Immature natural killer cell (primary cell): ENCODE measurements at regions not wholly inside any gene's neighbourhood (a gene's known extent, or its start where the extent isn't known, plus 50 kb on each side); places are given as distances from the start of the nearest gene placed in this dataset.

Source experiments
- DNase-seq, 3 donors: peaks; one replicate each; pipeline ENCODE4 v3.0.0; 2022; ENCODE audit warnings: mixed read lengths in 1 of 3
- H3K27ac Mint-ChIP-seq, 6 donors: one replicate each; pipeline ENCODE4 v1.8.0; 2020; ENCODE audit warnings: mixed read lengths in 6 of 6, mild to moderate bottlenecking in 5 of 6, inconsistent platforms in 4 of 6, moderate library complexity in 3 of 6
- H3K27me3 Mint-ChIP-seq, 3 donors: one replicate each; pipeline ENCODE4 v1.8.0; 2020 to 2021; ENCODE audit warnings: low read depth in 3 of 3, mild to moderate bottlenecking in 3 of 3, mixed read lengths in 3 of 3, moderate library complexity in 3 of 3, inconsistent platforms in 1 of 3
- H3K36me3 Mint-ChIP-seq, 3 donors: one replicate each; pipeline ENCODE4 v1.8.0; 2020; ENCODE audit warnings: mixed read lengths in 3 of 3, inconsistent platforms in 2 of 3, mild to moderate bottlenecking in 2 of 3
- H3K4me1 Mint-ChIP-seq, 2 donors: one replicate each; pipeline ENCODE4 v1.8.0; 2020; ENCODE audit warnings: inconsistent platforms in 2 of 2, mild to moderate bottlenecking in 2 of 2, mixed read lengths in 2 of 2, moderate library complexity in 1 of 2
- H3K4me3 Mint-ChIP-seq, 5 donors: one replicate each; pipeline ENCODE4 v1.8.0; 2020; ENCODE audit warnings: mild to moderate bottlenecking in 5 of 5, mixed read lengths in 5 of 5, inconsistent platforms in 3 of 5, moderate library complexity in 3 of 5
- H3K9me3 Mint-ChIP-seq, 6 donors: one replicate each; pipeline ENCODE4 v1.8.0; 2020; ENCODE audit warnings: mild to moderate bottlenecking in 6 of 6, mixed read lengths in 6 of 6, inconsistent platforms in 4 of 6, moderate library complexity in 3 of 6

DNA sequence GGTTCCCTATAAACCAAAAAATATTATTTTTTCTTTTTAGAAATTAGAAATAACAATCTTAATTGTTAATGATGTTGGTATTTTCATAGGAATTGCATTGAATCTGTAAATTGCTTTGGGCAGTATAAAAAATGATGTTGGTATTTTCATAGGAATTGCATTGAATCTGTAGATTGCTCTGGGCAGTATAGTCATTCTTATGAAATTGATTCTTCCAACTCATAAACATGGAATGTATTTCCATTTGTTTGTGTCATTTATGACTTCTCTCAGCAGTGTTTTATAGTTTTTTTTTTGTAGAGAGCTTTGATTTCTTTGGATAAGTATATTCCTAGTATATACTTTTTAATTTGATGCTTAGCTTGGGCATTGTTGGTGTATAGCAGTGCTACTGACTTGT lies 82.0 kb upstream of the NT5C1B start:
- Mint-ChIP-seq H3K27ac (no peak overlapping the region), H3K9me3 (peaks cover 19 to 43% (median 33%) of the 10 kb centered on the region in 6 donors), H3K4me3 (no peak overlapping the region), H3K27me3 (no peaks in the 10 kb centered on the region), H3K4me1 (no peaks in the 10 kb centered on the region), H3K36me3 (peaks cover 4 to 27% (median 4%) of the 10 kb centered on the region in 3 donors)
- DNase-seq, result no peak

DNA sequence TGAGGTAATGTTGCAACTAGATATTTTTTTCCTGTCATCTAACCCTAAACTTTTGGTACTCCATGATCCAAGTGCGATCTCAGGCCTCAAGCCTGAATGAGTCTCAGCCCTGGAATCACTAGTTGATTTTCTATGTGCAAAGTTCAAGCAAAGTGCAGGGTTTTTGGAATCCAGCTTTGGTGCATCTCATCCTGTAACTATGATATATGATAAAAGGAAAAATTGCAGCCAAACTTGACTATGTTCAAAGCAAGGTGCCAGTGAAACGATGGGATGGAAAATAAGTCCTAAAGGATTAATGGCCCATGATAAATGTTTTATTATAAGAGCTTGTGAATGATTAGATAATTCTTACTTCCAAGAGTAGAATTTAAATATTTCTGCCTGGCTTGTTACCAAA lies 78.9 kb upstream of the NT5C1B start:
- no peak for DNase-seq
- peaks cover 7% of the 10 kb centered on the region in 2 donors for H3K4me1 Mint-ChIP-seq
- H3K27ac Mint-ChIP-seq, result no peak overlapping the region
- peaks cover 5 to 19% (median 16%) of the 10 kb centered on the region in 6 donors for H3K9me3 Mint-ChIP-seq
- H3K4me3 Mint-ChIP-seq, result no peak overlapping the region
- peaks cover 4 to 17% (median 4%) of the 10 kb centered on the region in 3 donors for H3K36me3 Mint-ChIP-seq
- H3K27me3 Mint-ChIP-seq, result no peaks in the 10 kb centered on the region

DNA sequence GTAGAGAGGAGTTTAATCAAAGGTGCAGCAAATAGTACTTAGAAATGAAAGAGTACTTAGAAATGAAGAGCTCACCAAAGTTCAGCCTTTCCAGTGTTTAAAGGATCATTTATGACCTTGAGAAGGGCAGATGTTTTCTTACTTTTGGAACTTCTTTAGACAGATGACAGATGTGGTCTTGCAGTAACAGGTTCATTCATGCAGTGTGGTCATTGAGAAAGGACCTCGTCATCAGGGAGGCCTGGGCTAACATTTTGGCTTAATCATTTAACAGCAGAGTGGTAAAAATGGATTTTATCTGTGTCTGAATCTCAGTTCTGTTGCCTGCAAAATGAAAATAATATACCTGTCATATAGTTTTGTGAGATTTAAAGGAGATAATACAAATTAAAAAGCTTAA lies 75.1 kb upstream of the NT5C1B start:
- Mint-ChIP-seq H3K4me1 (peaks cover 7% of the 10 kb centered on the region in 2 donors), H3K27me3 (no peaks in the 10 kb centered on the region), H3K36me3 (peaks cover 0 to 8% (median 4%) of the 10 kb centered on the region in 3 donors), H3K9me3 (peaks cover 0 to 4% (median under 1%) of the 10 kb centered on the region in 6 donors), H3K4me3 (no peak overlapping the region), H3K27ac (no peak overlapping the region)
- DNase-seq, result no peak

DNA sequence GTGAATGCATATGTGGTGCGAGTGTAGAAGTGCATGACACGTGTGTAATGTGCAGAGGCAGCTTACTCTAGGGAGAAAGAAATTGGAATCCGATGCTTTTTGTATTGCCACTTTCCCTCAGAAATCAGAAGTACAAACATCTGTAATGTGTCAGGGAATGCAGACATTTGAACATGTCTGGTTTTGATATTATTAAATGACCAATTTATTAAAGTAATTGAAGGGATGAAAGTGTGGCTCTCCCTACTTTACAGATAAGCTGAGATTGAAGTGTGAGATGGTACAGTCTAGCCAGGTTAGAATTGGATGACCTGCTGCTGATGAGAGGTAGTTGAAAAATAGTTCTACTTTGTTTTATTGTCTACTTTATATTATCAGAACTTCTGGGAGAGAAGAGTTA lies 74.5 kb upstream of the NT5C1B start:
- H3K4me1 Mint-ChIP-seq, result peaks cover 7% of the 10 kb centered on the region in 2 donors
- H3K9me3 Mint-ChIP-seq, result peaks cover 0 to 4% (median 0%) of the 10 kb centered on the region in 6 donors
- H3K27me3 Mint-ChIP-seq, result no peaks in the 10 kb centered on the region
- H3K36me3 Mint-ChIP-seq, result peaks cover 0 to 8% (median 4%) of the 10 kb centered on the region in 3 donors
- H3K4me3 Mint-ChIP-seq, result no peak overlapping the region
- no peak for DNase-seq
- H3K27ac Mint-ChIP-seq, result peak overlapping the region in 1 of 6 donors; percentile 8

DNA sequence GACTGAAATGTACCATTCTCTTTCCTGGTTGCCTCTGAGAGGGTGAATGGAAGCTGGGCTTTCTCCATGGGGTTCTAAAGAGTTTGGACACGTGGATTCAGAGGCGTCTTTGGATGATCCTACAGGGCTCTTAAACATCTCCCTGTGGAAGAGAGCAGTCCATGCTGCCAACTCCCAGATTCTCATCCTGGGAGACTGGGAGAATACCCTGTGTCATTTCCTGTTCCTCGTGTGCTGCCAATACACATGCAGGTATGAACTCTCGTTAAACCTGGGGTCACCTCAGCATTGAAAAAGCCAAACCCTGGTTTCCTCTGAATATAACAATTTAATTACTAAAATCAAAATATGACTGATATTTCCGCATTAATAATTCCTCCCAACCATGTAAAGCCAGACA lies 73.3 kb upstream of the NT5C1B start:
- Mint-ChIP-seq H3K36me3 (peaks cover 0 to 4% (median 0%) of the 10 kb centered on the region in 3 donors), H3K9me3 (peaks cover 0 to 4% (median 0%) of the 10 kb centered on the region in 6 donors), H3K4me3 (no peak overlapping the region), H3K27me3 (peaks cover 0 to 2% (median 1%) of the 10 kb centered on the region in 3 donors), H3K27ac (no peak overlapping the region), H3K4me1 (peaks cover 7% of the 10 kb centered on the region in 2 donors)
- no peak for DNase-seq

DNA sequence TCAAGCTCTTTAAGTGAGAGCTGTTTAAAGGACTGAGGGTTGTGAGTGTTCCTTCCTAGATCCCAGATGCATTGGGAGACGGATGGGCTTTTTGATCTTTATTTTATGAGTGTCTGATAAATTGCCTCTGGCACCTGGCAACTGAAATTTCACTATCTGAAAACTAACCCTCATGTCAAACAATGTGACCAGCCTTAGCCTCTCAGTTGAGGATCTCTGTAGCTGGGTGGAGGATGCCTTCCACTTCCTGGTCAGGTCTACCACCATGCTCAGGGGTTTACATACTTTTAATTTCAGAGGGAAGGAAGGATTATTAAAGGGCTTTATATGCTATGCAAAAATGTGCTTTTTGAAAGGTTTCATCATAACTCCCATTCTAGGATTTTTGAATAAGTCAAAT lies 70.5 kb upstream of the NT5C1B start:
- Mint-ChIP-seq H3K4me3 (no peak overlapping the region), H3K9me3 (peaks cover 0 to 3% (median 0%) of the 10 kb centered on the region in 6 donors), H3K27ac (no peak overlapping the region), H3K27me3 (peaks cover 0 to 2% (median 1%) of the 10 kb centered on the region in 3 donors), H3K4me1 (peaks cover 7% of the 10 kb centered on the region in 2 donors), H3K36me3 (peaks cover 0 to 4% (median 0%) of the 10 kb centered on the region in 3 donors)
- DNase-seq, result no peak

DNA sequence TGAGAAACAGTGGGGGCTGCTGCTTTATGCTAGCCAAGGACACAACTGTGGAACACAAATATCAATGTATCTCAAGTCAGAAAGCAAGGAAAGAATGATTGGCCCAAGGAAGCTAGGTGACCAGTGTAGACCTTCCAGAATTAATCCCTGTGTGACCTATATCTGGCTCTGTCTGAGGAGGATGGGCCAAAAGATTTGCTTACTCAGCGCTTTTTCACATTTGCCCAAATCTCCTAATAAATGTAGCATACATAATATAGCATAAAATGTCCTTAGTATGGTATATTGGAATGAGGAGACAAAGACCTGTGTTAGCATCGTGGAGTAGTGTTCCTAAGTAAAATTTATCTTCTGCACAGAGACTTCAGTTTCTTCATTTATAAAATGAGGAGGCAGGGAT lies 66.7 kb upstream of the NT5C1B start:
- H3K4me3 Mint-ChIP-seq, result no peak overlapping the region
- no peak overlapping the region for H3K27ac Mint-ChIP-seq
- H3K9me3 Mint-ChIP-seq, result peaks cover 0 to 5% (median 0%) of the 10 kb centered on the region in 6 donors
- H3K36me3 Mint-ChIP-seq, result no peaks in the 10 kb centered on the region
- DNase-seq, result no peak
- H3K27me3 Mint-ChIP-seq, result peaks cover 0 to 2% (median 1%) of the 10 kb centered on the region in 3 donors
- no peaks in the 10 kb centered on the region for H3K4me1 Mint-ChIP-seq

DNA sequence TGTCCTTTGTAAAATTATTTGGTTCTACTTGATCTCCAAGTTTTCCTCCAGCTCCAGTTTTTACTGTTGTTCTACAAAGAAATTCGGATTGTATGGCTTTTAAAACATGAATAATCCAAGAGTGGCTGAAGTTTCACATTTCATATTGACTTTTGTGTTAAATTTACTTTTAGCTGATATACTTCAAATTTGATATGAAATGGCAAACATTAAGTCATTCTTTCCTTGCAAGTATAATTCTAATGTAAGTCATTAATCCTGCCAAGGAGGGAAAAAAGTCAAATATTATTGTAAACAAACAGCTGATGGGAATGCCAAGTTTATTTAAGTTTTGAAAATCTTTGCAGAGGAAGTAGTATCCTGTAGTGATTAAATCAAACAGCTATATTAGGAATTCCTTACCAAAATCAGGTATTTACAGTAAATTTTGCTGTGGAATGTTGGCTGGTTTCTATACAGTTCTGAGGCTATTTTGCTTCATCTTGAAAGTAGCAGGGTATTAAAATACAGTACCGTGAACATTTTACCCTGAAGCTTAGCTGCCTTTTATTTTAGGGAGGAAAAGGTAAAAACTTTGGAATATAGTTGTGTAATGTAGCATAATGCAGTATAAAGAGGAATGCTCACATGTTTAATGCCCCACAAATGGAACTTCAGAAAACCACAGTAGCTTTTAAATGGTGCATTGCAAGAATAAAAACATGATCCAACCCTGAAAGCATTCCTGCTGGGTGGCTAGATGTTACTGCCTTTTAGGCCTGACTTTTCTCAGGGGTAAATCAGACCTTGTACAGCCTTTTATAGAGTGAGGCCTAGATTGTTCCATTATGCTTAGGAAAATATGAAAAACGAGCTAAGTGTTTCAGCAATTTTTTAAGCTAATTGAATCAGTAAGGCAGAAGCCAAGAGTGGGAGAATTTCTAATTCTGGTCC lies 62.7 kb upstream of the NT5C1B start:
- Mint-ChIP-seq H3K9me3 (peaks cover 0 to 5% (median under 1%) of the 10 kb centered on the region in 6 donors), H3K27me3 (no peaks in the 10 kb centered on the region), H3K4me1 (peaks cover 0 to 12% of the 10 kb centered on the region in 2 donors), H3K27ac (no peak overlapping the region), H3K4me3 (no peak overlapping the region), H3K36me3 (peaks cover 0 to 8% (median 6%) of the 10 kb centered on the region in 3 donors)
- no peak for DNase-seq

DNA sequence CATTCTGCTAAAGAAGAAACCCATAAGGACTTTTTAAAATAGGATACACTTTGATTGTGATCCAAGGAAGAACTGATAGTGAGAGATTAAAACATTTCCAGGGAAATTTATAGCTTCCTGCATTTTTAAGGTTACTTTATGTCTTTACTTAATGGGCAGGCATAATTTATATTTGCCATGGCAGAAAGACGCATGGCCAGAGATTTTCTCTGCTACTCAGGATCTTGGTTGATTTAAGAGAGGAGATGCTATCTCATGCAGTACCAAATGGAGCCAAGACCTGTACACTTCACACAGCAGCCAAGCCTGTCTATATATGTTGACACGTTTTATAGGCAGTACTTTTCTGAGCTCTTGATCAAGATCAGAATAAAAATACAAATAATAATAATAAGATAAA lies 60.9 kb upstream of the NT5C1B start:
- H3K36me3 Mint-ChIP-seq, result peaks cover 5 to 13% (median 6%) of the 10 kb centered on the region in 3 donors
- H3K4me3 Mint-ChIP-seq, result no peak overlapping the region
- no peaks in the 10 kb centered on the region for H3K27me3 Mint-ChIP-seq
- no peak for DNase-seq
- no peak overlapping the region for H3K27ac Mint-ChIP-seq
- H3K4me1 Mint-ChIP-seq, result peaks cover 0 to 12% of the 10 kb centered on the region in 2 donors
- H3K9me3 Mint-ChIP-seq, result peaks cover 0 to 10% (median 3%) of the 10 kb centered on the region in 6 donors

DNA sequence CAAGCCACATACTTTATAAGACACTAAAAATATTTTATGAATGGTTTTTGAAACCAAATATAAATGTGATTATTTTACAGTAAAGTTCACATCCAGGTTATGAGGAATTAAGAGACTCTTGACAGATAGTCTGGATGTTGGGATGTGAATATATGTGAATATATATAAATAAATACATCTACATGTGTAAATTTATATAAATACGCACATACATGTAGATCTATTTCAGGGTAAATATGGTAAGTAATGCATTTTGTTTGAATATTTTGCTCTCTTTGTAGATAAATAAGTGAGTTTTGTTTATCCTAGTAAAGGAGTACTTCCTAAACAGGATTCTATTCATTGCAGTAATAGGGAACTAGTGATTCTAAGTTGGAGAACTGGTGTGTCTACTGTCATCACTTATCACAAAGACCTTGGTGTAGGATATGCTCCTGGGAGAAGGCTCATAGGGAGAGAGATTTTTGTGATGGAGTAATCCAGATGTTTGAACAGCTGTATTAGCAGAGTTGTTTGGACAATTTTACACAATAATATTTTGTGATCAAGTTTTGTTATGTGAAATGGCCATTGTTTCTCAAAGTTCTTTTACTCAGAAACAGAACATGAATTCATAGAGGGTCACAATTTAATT lies 60.2 kb upstream of the NT5C1B start:
- peaks cover 9 to 14% (median 10%) of the 10 kb centered on the region in 3 donors for H3K36me3 Mint-ChIP-seq
- DNase-seq, result no peak
- no peak overlapping the region for H3K27ac Mint-ChIP-seq

DNA sequence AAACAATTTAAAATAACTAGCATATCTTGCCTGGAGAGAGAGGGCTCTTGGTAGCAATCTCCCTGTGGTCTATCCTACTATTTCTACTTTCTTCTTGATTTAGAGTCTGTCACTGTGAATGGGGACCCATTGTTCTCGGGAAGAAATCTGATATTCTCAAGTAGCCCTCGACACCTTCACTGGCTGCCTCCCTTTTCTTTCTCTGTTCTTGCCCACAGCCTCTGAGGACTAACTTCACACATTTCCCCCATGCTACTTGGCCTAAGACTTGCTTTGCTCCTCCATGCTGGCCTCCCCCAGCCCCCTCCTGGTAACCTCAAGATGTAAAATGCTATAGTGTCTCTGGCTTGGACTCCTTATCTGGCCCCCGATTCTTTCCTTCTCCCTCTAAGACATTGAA lies 58.8 kb upstream of the NT5C1B start:
- Mint-ChIP-seq H3K27me3 (no peaks in the 10 kb centered on the region), H3K4me3 (no peak overlapping the region), H3K36me3 (peaks cover 13 to 14% (median 14%) of the 10 kb centered on the region in 3 donors), H3K4me1 (peaks cover 0 to 12% of the 10 kb centered on the region in 2 donors), H3K9me3 (peaks cover 0 to 6% (median 3%) of the 10 kb centered on the region in 6 donors), H3K27ac (no peak overlapping the region)
- no peak for DNase-seq

More for the DNA sequence above, 60.2 kb upstream of the NT5C1B start:
- H3K9me3 Mint-ChIP-seq, result peaks cover 0 to 10% (median 3%) of the 10 kb centered on the region in 6 donors
- H3K27me3 Mint-ChIP-seq, result no peaks in the 10 kb centered on the region
- H3K4me1 Mint-ChIP-seq, result peaks cover 0 to 12% of the 10 kb centered on the region in 2 donors
- no peak overlapping the region for H3K4me3 Mint-ChIP-seq

DNA sequence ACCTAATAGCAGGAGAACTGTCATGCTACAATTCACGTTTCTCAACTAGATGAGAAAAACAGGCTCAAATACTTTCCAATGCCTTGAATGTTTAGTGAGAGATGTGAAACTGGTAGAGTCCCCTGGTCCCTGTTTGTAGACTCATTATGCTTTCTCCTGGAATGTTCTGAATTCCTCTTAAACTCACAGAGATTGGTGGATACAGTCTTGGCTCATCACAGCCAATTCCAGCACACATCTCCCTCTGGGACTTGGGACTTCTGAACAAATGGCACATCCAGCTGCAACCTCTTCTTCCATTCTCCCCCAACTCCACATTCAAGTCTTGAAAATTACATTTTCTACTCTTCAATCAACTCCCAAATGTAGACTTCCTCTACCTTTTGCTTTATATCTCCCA lies 58.4 kb upstream of the NT5C1B start:
- Mint-ChIP-seq H3K36me3 (peaks cover 13 to 14% (median 14%) of the 10 kb centered on the region in 3 donors), H3K4me3 (no peak overlapping the region), H3K27me3 (no peaks in the 10 kb centered on the region), H3K27ac (no peak overlapping the region), H3K9me3 (peaks cover 0 to 5% (median 3%) of the 10 kb centered on the region in 6 donors), H3K4me1 (peaks cover 0 to 12% of the 10 kb centered on the region in 2 donors)
- no peak for DNase-seq

DNA sequence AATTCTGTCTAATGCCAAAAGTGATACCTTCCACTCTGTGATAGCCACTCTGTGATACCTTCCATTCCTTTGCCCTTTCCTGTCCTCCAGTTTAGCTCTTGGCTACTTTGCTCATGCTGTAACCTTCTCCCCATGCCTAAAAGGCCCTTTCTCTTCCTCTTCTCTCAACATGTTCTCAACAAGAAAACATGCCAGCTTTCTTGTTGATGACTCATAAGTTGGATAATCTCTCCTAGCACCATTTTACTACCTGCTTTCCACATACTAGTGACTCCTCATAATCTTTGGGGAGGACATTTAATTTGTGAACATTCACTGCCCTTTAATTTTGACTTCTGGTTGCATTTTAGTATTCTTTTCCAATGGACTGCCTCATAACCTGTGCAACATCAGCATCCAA lies 55.9 kb upstream of the NT5C1B start:
- Mint-ChIP-seq H3K27me3 (peaks cover 0 to 2% (median 0%) of the 10 kb centered on the region in 3 donors), H3K4me1 (peaks cover 0 to 12% of the 10 kb centered on the region in 2 donors), H3K4me3 (no peak overlapping the region), H3K36me3 (peaks cover 13 to 20% (median 18%) of the 10 kb centered on the region in 3 donors), H3K27ac (peak overlapping the region in 1 of 6 donors; percentile 26), H3K9me3 (peaks cover 0 to 10% (median 5%) of the 10 kb centered on the region in 6 donors)
- DNase-seq, result no peak

DNA sequence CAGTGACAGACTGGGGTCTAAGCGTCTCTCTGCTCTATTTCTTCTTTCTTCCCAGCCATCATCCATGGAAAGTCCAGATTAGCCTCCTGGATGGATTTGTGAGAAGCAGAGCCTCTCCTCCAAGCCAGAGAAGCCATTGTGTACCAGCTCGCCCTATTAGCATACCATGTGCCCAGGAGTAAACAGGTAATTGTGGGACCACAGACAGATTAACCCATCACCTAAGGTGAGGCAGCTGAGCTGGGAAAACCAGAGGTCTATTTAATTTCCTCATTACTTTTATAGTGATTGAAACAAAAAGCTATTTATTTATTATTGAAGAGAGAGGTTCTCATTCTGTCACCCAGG lies 54.7 kb upstream of the NT5C1B start:
- H3K4me3 Mint-ChIP-seq, result no peak overlapping the region
- peaks cover 0 to 11% of the 10 kb centered on the region in 2 donors for H3K4me1 Mint-ChIP-seq
- peaks cover 16 to 20% (median 20%) of the 10 kb centered on the region in 3 donors for H3K36me3 Mint-ChIP-seq
- no peak for DNase-seq
- peaks cover under 1 to 10% (median 5%) of the 10 kb centered on the region in 6 donors for H3K9me3 Mint-ChIP-seq
- H3K27me3 Mint-ChIP-seq, result peaks cover 0 to 3% (median 0%) of the 10 kb centered on the region in 3 donors
- H3K27ac Mint-ChIP-seq, result no peak overlapping the region
